ENCODE measurements at regions not wholly inside any gene's neighbourhood (a gene's known extent, or its start where the extent isn't known, plus 50 kb on each side); places are given as distances from the start of the nearest gene placed in this dataset.

GRCh38 chr5:135649435-135649834, 70.6 kb upstream of the CXCL14 start:
- TF ChIP-seq EP300 (IDR thresholded peaks at IDR 0.05; ENCODE audit: borderline replicate concordance) (no peak), USF1 (IDR thresholded peaks at IDR 0.05) (no peak), YY1 (IDR thresholded peaks at IDR 0.05; ENCODE audit: low read depth) (no peak), NFIC (IDR thresholded peaks at IDR 0.05) (no peak), MAX (IDR thresholded peaks at IDR 0.05) (no peak)

Data from Ishikawa (cell line).